ENCODE measurements at regions not wholly inside any gene's neighbourhood (a gene's known extent, or its start where the extent isn't known, plus 50 kb on each side); places are given as distances from the start of the nearest gene placed in this dataset.

GRCh38 chr21:25300632-25301031 is 306.6 kb downstream of the MRPL39 start:
- TF ChIP-seq CTCF (IDR thresholded peaks at IDR 0.05) (no peak), RCOR1 (IDR thresholded peaks at IDR 0.05; ENCODE audit: low read depth, low read length) (no peak), SMC3 (IDR thresholded peaks at IDR 0.05) (no peak), JUN (IDR thresholded peaks at IDR 0.05) (no peak), REST (IDR thresholded peaks at IDR 0.05) (no peak), TP53 (CRISPR knock-in tag; IDR thresholded peaks at IDR 0.05) (no peak), KDM1A (IDR thresholded peaks at IDR 0.05; ENCODE audit: low read depth) (no peak), CEBPB (IDR thresholded peaks at IDR 0.05) (no peak), ELK1 (IDR thresholded peaks at IDR 0.05; ENCODE audit: low read depth, low read length) (no peak)

All from A549 (cell line).